IPS-18a (cell line): ENCODE measurements at regions not wholly inside any gene's neighbourhood (a gene's known extent, or its start where the extent isn't known, plus 50 kb on each side); places are given as distances from the start of the nearest gene placed in this dataset.

Experiments used
- H3K27ac ChIP-seq: one replicate; pipeline ENCODE4 v1.5.1; 2013; ENCODE audit warnings: low read length
- H3K27me3 ChIP-seq: one replicate; pipeline ENCODE4 v1.6.1; 2013; ENCODE audit warnings: mild to moderate bottlenecking, low read length; ENCODE audit not compliant: control insufficient read depth, insufficient read depth
- H3K36me3 ChIP-seq: one replicate; pipeline ENCODE4 v1.6.1; 2013; ENCODE audit warnings: low read depth, low read length; ENCODE audit not compliant: control insufficient read depth
- H3K4me1 ChIP-seq: one replicate; pipeline ENCODE4 v1.6.1; 2013; ENCODE audit warnings: low read depth, low read length; ENCODE audit not compliant: control insufficient read depth
- H3K4me3 ChIP-seq: one replicate; pipeline ENCODE4 v1.5.1; 2013; ENCODE audit warnings: low read length
- H3K9ac ChIP-seq: one replicate; pipeline ENCODE4 v1.6.1; 2013; ENCODE audit warnings: mild to moderate bottlenecking, low read length, moderate library complexity
- H3K9me3 ChIP-seq: one replicate; pipeline ENCODE4 v1.6.1; 2013; ENCODE audit warnings: low read depth, low read length; ENCODE audit not compliant: control insufficient read depth

GRCh38 chr6:144546807-144547206 is 261.7 kb downstream of the UTRN start:
- H3K27me3 ChIP-seq = no peaks in the 10 kb centered on the region
- no peaks in the 10 kb centered on the region for H3K9me3 ChIP-seq
- H3K9ac ChIP-seq = no peak overlapping the region
- no peak overlapping the region for H3K27ac ChIP-seq
- H3K4me3 ChIP-seq = no peak overlapping the region
- no peaks in the 10 kb centered on the region for H3K36me3 ChIP-seq
- peaks cover 4% of the 10 kb centered on the region for H3K4me1 ChIP-seq

GRCh38 chr6:144547409-144547808 is 262.3 kb downstream of the UTRN start:
- no peak overlapping the region for H3K4me3 ChIP-seq
- no peaks in the 10 kb centered on the region for H3K27me3 ChIP-seq
- no peak overlapping the region for H3K27ac ChIP-seq
- no peaks in the 10 kb centered on the region for H3K9me3 ChIP-seq
- no peaks in the 10 kb centered on the region for H3K36me3 ChIP-seq
- H3K4me1 ChIP-seq = peaks cover 4% of the 10 kb centered on the region
- H3K9ac ChIP-seq = no peak overlapping the region

- H3K9ac ChIP-seq = no peak overlapping the region
- H3K4me1 ChIP-seq = no peaks in the 10 kb centered on the region
- no peaks in the 10 kb centered on the region for H3K36me3 ChIP-seq
- no peak overlapping the region for H3K27ac ChIP-seq
- no peaks in the 10 kb centered on the region for H3K9me3 ChIP-seq
- no peaks in the 10 kb centered on the region for H3K27me3 ChIP-seq
- H3K4me3 ChIP-seq = no peak overlapping the region
Measured at GRCh38 chr6:144548536-144548935, 263.4 kb downstream of the UTRN start.

- Histone ChIP-seq H3K9ac (no peak overlapping the region), H3K27me3 (no peaks in the 10 kb centered on the region), H3K36me3 (no peaks in the 10 kb centered on the region), H3K4me3 (no peak overlapping the region), H3K9me3 (no peaks in the 10 kb centered on the region), H3K4me1 (no peaks in the 10 kb centered on the region), H3K27ac (no peak overlapping the region)
Measured at GRCh38 chr6:144549837-144550747, 265.0 kb downstream of the UTRN start.

- Histone ChIP-seq H3K9ac (no peak overlapping the region), H3K36me3 (no peaks in the 10 kb centered on the region)
Measured at GRCh38 chr6:144551339-144551738, 266.2 kb downstream of the UTRN start.

GRCh38 chr6:144555066-144555465 is 269.9 kb downstream of the UTRN start:
- no peaks in the 10 kb centered on the region for H3K27me3 ChIP-seq
- no peaks in the 10 kb centered on the region for H3K36me3 ChIP-seq
- H3K9ac ChIP-seq = no peak overlapping the region
- no peaks in the 10 kb centered on the region for H3K4me1 ChIP-seq
- no peak overlapping the region for H3K27ac ChIP-seq
- no peak overlapping the region for H3K4me3 ChIP-seq
- no peaks in the 10 kb centered on the region for H3K9me3 ChIP-seq

More at GRCh38 chr6:144551339-144551738, 266.2 kb downstream of the UTRN start:
- no peaks in the 10 kb centered on the region for H3K9me3 ChIP-seq
- H3K4me1 ChIP-seq = no peaks in the 10 kb centered on the region
- no peak overlapping the region for H3K4me3 ChIP-seq
- no peaks in the 10 kb centered on the region for H3K27me3 ChIP-seq
- H3K27ac ChIP-seq = no peak overlapping the region

- H3K9me3 ChIP-seq = no peaks in the 10 kb centered on the region
- H3K36me3 ChIP-seq = no peaks in the 10 kb centered on the region
- no peaks in the 10 kb centered on the region for H3K27me3 ChIP-seq
- no peak overlapping the region for H3K4me3 ChIP-seq
- no peak overlapping the region for H3K9ac ChIP-seq
- H3K4me1 ChIP-seq = no peaks in the 10 kb centered on the region
- no peak overlapping the region for H3K27ac ChIP-seq
Measured at GRCh38 chr6:144559865-144560593, 274.9 kb downstream of the UTRN start.

- Histone ChIP-seq H3K27me3 (no peaks in the 10 kb centered on the region), H3K36me3 (no peaks in the 10 kb centered on the region), H3K9me3 (no peaks in the 10 kb centered on the region), H3K4me1 (no peaks in the 10 kb centered on the region), H3K27ac (no peak overlapping the region), H3K4me3 (no peak overlapping the region), H3K9ac (no peak overlapping the region)
Measured at GRCh38 chr6:144561455-144562043, 276.4 kb downstream of the UTRN start.

GRCh38 chr6:144564202-144564601 is 279.1 kb downstream of the UTRN start:
- Histone ChIP-seq H3K9ac (no peak overlapping the region), H3K36me3 (no peaks in the 10 kb centered on the region), H3K9me3 (no peaks in the 10 kb centered on the region), H3K27ac (no peak overlapping the region), H3K4me3 (no peak overlapping the region), H3K27me3 (no peaks in the 10 kb centered on the region), H3K4me1 (no peaks in the 10 kb centered on the region)

- Histone ChIP-seq H3K27ac (no peak overlapping the region), H3K9ac (no peak overlapping the region), H3K4me1 (no peaks in the 10 kb centered on the region), H3K36me3 (no peaks in the 10 kb centered on the region), H3K9me3 (no peaks in the 10 kb centered on the region), H3K27me3 (no peaks in the 10 kb centered on the region), H3K4me3 (no peak overlapping the region)
Measured at GRCh38 chr6:144566868-144567615, 281.9 kb downstream of the UTRN start.

- Histone ChIP-seq H3K27ac (no peak overlapping the region), H3K4me3 (no peak overlapping the region), H3K9me3 (no peaks in the 10 kb centered on the region), H3K36me3 (no peaks in the 10 kb centered on the region), H3K27me3 (no peaks in the 10 kb centered on the region), H3K9ac (no peak overlapping the region), H3K4me1 (no peaks in the 10 kb centered on the region)
Measured at GRCh38 chr6:144568241-144568640, 283.1 kb downstream of the UTRN start.
